HG03442 (cell line): ENCODE measurements at regions not wholly inside any gene's neighbourhood (a gene's known extent, or its start where the extent isn't known, plus 50 kb on each side); places are given as distances from the start of the nearest gene placed in this dataset.

Experiments
- ATAC-seq: cut with Tn5 transposase; IDR thresholded peaks from one replicate; pipeline ENCODE4 v1.9.1; 2021; ENCODE audit warnings: mild to moderate bottlenecking, moderate library complexity; ENCODE audit not compliant: unreplicated experiment

DNA sequence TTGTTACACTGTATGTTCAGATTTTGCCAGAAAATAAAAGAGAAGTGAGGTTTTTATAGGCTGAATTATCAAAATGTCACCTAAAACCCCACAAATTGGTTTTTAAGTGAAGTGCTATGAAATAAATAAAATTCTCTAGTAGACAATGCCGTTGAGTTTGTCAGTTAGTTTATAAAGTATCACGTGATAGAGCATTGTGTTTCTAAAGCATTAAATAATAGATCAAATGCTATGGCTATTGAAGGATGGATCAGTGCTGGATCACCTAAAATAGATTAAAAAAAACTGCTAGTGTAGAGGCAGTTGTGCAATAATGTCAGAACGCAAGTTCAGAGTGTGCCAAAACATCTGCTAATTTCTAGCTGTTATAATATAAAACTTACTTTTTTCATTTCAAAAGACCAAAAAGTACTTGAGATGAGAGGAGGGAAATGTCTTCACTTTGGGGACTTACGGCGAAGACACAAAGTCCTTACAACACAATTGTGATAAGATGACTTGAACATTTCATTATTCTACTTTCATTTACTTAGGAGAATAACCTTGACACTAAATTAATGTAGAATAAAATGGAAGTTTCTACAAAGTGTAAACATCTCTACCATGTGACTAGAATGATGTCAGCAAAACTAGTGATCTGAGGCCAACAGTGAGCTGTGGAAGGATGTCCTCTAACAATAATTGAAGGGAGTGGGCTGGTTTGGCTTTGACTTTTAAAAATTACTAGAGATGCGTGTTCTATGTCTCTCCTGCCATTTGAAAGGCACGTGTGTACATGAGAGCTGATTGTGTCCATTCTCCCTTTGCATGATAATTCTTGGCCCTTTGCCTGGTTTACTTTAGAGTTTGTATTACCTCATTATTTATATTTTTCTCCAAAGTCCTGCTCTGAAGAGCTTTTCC lies 154.4 kb upstream of the PDE3A start:
- no peak for ATAC-seq

DNA sequence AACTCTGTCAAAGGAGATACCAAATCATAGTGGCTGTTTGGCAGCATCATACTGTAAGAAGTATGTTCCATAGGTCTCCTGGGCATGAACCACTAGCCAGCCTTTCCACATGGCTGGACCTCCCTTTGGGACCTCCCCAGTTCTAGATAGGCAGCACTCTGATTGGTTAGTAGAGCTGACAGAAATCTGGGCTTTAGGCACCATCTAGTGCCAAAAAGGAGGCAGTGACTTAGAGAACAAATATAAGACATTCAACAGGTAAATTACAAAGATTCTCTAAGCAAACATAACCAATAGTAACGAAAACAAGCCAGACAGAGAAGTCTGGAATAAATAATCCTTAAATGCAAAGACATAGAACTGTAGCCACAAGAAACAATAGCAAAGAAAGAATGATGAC lies 148.0 kb upstream of the PDE3A start:
- no peak for ATAC-seq

DNA sequence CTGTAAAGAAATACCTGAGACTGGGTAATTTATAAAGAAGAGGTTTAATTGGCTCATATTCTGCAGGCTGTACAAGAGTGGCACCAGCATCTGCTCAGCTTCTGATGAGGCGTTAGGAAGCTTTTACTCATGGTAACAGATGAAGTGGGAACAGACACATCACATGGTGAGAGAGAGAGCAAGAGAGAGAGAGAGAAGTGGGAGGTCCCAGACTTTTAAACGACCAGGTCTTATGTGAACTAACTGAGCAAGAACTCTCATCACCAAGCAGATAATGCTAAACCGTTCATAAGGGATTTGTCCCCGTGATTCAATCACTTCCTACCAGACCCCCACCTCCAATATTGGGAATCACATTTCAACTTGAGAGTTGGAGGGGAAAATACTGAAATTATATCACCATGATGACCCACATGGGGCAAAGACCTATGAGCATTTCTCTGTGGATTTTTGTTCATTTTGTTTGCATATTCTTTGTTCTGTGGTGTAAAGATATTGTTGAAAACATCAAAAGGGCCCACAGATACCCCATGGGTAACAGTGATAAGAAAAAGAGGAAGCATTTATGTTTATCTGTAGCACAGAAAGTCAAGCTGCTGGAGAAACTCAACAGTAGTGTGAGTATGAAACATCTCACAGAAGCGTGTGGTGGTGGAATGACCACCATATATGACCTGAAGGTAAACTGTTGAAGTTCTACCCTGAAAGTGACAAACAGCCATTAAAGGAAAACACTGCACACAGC lies 135.2 kb upstream of the PDE3A start:
- no peak for ATAC-seq

DNA sequence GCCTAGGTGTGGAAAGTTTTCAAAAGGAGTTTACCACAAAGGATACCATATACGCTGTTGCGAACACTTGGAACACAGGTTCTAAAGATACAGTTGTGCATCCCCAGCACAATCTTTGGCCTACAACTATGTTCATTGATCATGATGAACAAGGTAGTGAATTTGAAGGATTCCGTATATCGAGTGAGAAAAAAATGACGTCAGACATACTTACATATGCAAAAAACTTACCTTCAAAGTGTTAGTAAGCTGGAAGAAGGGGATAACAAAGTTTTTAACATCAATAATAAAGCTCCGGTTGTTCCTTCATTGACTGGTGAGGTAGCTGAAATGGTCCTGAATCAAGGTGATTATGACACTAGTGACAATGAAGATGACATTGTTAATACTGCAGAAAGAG lies 133.9 kb upstream of the PDE3A start:
- no peak for ATAC-seq

DNA sequence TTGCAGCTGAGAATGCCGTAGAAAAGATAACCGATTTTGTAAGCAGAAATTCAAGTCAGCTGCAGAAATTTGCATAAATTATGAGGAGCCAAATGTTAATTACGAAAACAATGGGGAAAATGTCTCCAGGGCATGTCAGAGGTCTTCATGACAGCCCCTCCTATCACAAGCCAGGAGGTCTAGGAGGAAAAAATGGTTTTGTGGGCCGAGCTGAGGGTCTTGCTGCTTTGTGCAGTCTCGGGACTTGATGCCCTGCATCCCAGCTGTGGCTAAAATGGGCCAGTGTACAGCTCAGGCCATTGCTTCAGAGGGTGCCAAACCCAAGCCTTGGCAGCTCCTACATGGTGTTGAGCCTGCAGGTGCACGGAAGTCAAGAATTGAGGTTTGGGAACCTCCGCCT lies 131.2 kb upstream of the PDE3A start:
- no peak for ATAC-seq

DNA sequence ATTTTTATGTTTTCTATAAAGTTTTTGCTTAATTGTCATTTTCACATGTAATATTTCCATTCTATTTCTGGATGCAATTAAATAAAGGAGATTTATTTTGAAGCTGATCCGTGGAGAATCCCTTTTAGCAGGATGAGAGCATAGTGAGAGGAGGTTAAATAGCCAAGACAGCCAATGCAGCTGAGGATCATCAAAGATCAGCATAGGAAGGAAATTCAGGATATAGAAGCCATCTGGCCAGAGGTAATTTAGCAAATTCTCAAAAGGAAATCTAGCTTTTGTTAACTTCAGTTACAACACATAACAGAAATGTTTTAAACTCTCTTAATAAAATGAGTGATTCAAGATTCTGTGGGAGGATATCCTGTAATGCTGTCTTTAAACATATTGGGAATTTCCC lies 122.8 kb upstream of the PDE3A start:
- ATAC-seq, result no peak

DNA sequence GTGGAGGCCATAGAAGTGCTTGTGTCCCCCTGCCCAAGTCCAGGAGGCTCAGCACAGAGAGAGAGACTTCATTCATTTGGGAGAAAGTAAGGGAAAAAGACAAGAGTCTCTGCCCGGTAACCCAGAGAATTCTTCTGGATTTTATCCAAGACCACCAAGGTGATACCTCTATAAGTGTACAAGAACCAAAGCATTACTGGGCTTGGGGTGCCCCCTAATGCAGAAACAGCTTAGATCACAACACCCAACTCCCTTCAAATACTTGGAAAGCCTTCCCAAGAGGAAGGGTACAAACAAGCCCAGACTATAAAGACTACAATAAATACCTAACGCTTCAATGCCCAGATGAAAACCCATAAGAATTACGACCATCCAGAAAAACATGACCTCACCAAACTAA lies 119.7 kb upstream of the PDE3A start:
- no peak for ATAC-seq

DNA sequence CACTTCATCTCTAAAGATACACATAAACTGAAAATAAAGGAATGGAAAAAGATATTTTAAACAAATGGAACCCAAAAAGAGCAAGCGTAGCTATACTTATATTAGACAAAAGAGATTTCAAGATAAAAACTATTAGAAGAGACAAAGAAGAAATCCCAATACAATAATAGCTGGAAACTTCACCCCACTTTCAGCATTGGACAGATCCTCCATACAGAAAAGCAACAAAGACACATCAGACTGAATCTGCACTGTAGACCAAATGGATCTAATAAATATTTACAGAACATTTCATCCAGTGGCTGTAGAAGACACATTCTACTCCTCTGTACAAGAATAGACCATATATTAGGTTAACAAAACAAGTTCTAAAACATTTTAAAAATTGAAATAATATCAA lies 117.6 kb upstream of the PDE3A start:
- ATAC-seq, result no peak

DNA sequence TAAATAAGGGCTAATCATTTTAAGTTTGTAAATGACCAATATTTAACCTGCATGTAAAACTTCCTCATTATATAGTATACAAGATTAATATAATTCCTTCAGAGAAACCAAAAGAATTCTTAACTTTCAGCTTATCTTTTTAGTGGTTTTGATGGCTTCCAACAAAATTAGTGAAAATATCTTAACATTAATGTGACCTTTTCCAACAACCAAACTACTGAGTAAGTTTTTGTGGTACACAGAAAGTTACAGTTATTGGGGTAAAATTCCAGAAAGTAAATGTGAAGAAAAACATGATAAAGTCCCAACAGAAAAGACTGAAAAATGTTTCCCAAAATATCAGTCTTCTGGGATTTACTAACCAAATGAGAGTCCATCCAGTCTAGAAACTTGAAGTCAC lies 111.0 kb upstream of the PDE3A start:
- no peak for ATAC-seq

DNA sequence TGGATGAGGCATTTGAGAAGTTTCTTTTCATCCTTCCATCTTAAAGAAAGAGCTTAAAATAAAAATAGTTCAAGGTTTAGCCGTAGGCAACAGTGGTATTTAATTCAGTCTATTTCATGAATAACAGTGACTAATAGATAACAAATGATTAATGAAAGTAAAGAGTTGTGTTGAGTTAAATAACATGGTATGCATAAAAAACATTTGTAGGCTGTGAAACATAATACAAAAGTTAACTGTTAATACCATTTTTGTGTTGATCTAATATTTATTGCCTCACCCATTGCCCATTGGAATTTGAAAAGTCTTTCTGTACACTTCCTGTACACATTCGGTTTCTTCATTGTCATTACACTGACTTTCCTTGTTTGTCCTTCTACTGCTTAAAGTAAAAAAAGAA lies 108.6 kb upstream of the PDE3A start:
- ATAC-seq, result no peak

DNA sequence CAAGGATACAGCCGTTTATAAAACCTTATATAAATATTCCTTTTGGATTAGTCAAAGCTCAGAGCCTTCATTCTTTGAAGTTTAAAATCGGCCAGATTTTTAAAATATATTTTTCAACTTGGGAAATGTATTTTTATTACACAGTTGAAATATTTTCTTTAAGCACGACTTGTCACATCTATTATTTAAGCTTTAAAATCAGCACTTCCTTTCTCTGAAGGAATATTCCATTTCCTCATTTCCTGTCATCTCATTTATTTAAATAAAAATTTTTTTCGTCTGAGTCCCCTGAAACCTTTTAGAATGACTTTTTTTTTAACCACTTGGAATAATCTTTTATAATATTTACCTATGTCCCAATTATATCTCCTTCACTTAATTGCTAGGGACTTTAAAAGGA lies 107.5 kb upstream of the PDE3A start:
- ATAC-seq, result no peak

DNA sequence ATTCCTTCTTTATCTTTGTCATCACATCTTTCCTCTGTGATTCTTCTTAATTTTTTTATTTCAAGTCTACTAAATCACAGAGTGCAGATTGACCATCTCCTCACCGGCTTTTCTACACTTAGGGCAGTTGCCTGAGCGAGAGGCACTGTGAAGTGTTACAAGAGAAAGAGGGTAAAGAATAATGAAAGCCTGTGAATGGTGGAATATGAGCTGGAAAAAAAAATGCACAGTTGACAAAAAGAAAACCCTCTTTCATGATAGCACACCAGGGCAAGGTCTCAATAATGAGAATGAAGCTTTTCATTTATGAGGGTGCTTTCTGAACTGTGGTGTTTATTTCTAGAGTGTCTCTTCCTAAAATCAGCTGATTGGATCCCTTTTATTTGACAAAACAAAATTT lies 106.2 kb upstream of the PDE3A start:
- no peak for ATAC-seq

DNA sequence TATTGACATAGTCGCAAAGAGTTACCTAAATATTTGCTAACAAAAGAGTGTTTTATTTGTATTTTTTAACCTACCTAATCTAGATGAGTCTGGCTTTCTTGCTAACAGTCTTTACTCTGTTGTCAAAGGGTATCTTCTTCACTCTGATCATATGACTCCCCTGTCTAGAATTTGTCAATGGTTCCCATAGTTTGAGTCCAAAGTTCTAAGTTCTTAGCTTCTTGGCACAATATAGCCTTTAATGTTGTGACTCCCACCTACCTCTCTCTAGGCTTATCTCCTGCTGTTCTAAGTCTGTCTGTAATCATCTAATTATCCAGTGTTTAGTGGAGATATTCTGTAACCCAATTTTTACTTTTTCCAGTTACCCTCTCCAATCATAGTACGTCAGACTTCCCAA lies 104.3 kb upstream of the PDE3A start:
- ATAC-seq, result no peak

DNA sequence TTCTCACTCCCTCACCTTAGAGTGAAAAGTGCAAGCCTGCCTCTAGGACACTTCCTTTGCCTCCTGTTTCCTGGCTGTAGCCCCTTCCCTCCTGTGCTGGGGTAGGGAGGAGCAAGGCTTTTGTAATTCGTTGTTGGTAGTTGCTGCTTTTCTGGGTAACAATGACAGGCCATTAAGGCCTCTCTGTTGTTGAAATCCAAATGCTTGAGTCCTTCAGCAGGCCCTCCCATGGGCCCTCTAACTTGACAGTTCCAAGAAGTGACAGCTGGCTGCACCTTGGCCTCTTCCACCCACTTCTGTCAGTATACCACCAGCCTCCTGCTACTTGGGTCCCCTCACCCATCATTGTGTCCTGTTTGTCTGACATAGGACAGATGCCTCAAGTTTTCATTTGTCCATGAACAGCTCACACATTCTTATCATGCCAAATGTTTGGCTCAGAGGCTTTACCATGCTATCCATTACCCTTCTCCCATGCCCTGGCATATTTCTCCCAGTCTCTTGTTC lies 103.7 kb upstream of the PDE3A start:
- no peak for ATAC-seq

DNA sequence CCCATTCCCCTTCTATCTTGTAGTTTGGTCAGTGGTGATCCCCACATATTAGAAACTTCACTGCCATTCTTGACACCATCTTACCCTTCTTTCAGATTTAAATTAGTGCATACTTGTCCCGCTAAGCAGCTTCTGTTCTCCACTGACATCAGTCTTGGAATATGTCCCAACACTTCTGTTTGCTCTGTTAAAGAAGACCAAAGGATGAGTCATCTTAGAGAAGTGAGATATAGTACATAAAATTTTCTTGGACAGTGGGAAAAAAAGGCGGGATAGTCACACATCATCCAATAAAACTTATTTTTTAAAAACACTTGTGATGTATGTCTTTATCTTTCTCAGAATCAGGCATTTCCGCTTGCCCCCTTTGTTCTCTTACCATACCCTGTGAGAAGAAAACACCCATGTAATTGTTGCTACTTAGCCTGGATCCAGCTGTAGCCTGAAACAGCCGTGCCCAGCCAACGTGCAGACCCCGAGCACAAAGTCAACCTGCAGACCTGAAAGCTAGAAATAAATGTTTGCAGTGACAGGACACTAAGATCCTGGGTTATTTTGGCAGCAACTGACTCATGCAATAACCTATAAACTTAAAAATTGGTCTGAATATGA lies 100.1 kb upstream of the PDE3A start:
- ATAC-seq, result no peak

DNA sequence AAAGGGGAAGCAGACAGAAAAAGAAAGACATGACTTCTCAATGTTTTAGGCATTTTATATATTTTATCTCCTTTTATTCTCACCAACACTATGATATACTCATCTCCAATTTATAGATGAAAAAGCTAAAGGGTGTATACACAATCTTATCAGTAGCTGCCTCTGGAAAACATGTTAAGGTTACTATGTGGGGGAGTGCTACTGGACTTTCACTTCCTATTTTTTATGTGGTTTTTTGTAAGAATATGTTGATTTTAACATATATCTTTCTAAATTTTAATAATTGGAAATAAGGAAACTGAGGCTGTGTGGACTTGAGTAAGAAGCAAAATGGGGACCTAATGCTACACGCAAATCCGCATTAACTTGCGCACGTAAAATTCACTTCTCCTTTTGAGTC lies 99.6 kb upstream of the PDE3A start:
- no peak for ATAC-seq

DNA sequence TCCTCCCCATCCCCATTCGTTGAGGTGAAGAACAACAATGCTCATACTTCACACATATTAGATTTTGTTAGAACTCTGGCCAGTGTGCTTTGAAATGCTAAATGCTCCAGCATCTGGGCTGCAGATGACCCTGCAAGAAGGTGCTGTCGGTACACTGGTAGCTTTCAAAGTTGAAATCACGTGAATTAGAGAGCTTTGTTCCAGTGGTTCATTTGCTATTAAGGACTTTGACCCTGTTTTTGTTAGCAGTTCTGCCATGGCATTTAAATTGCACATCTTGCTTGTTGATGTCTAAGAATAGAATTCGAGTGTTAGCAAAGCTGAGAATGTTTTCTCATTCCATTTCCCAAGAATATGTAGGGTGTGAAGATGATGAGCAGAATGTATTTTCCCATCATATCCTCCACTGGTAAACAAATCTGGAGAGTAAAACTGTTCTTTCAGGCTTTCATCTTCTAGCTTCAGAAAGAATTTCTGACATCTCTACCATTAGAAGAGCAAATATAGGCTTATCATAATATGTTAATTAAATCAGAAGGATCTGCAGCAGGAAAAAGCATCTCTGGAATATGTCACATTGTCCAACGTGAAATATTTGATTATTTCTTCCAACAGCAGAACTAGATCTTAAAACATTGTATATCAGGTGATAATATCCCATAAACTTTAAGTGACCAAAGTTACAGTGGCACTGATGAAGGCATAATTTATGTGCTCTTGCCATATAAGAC lies 98.8 kb upstream of the PDE3A start:
- ATAC-seq, result no peak

DNA sequence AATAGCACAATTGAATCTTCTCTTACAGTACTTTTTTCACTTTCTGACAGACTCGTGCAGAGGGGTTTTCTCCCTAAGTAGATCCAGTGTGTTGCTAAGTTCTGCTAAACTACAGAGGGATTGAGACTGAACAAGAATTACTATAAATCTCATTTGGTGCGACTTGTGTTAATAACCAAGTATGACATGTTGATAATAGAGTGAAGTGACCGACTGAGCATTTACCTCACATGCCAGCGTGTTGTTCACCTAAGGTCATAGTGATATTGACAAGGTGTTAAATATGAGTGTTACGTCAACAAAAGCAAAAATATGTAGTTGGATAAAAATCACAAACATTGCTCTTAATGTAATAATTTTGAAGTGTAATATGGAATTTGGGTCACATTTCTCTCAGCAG lies 97.8 kb upstream of the PDE3A start:
- ATAC-seq, result no peak

DNA sequence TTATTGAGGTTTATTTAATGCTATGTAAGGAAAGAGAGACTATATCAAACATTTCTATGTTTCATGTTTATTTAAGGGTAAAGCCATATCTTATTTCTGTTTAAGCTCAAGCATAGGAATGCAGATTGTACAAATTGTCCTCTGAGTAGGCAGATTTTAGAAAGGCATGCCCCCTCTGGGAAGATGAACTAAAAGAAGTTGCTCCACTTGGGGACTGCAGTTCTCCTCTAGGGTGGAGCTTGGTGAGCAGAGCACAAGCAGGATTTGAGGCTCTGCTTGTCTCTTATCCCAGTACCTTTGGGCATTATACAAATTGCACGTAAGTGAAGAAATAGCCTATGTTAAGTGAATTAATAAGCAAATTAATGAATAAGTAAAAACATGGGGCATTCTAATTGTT lies 96.2 kb upstream of the PDE3A start:
- ATAC-seq, result no peak

DNA sequence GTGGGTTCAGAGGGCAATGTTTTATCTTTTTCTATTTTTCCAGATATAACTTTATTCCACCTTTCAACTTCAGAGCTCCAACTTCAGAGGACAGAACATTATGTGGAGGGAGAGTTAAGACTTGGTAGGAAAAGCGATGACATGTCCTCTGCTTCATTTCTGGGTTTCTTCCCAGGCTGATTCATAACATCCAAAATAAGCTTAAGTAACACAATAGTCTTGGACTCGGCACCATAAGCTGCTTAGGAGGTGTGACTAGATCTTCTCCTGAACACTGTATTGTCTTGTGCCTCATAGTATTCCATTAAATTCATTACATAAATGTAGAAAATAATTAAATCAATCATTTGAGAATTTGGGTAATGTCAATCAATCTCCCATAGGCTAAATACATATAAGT lies 95.5 kb upstream of the PDE3A start:
- ATAC-seq, result no peak

DNA sequence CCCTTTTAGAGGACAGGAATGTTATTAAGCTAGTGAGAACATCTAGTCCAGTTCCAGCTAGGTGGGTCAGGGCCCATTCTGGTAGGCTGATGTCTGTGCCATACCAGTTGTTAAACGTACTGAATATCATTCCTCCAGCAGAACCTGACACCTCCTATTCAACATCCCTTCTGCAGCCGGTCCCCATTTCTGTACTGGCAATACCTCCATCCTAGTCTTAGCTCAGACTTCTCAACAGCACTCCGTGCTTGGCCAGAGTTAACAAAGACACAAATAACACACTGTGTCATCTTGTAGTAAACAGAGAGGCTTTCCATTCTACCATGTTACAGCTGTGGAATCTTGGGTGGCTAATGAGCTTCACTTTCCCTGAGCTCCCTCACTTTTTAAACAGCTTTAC lies 94.3 kb upstream of the PDE3A start:
- ATAC-seq, result no peak
